ENCODE measurements at regions not wholly inside any gene's neighbourhood (a gene's known extent, or its start where the extent isn't known, plus 50 kb on each side); places are given as distances from the start of the nearest gene placed in this dataset.
A peak's percentile ranks its signal among the peaks of the same experiment; 100 is the strongest.

DNA sequence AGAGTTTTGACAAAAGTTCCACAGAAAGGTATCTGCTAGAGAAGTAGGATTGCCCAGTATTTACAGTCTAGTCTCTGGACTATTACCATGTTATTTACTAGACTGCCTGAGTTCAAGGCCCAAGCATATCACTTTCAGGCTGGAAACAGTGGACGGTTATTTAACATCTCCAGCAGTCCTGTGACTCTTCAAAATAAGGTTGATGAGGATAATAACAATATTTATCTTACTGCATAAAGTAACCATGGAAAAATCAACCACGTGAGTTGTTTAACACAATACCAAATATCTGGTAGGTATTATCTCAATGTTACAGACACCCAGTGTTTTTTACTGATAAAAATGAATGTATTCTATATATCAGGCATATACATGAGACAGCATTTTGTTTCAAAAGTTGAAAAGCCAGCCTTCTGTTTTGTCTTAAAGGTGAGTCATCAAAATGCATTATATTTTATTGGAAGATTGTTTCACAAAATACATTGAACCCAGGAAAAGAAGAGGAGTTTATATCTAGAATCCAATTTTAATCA lies 535.8 kb downstream of the TBL1XR1 start:
- Histone ChIP-seq H3K9me1 (ENCODE audit: control insufficient read depth, insufficient read depth, low read length) (no peaks in the 10 kb centered on the region), H3K27ac (ENCODE audit: extremely low read depth, low read depth, low read length) (peak overlapping the region; percentile 81), H4K20me1 (replicated peaks; ENCODE audit: control insufficient read depth, insufficient read depth, low read length) (no peaks in the 10 kb centered on the region), H3K9ac (ENCODE audit: insufficient read depth in 1 of 2, low read depth in 2 of 2, low read length in 2 of 2) (peak overlapping the region in 1 of 2 experiments; percentile 42; a peak in 2 of 4 replicates), H3K79me2 (ENCODE audit: control insufficient read depth, insufficient read depth, low read length) (no peaks in the 10 kb centered on the region), H2AFZ (ENCODE audit: low read depth, low read length) (peak overlapping the region; percentile 46), H3K4me3 (no peak overlapping the region), H3K9me3 (replicated peaks; ENCODE audit: control insufficient read depth, insufficient read depth, low read depth, low read length) (no peaks in the 10 kb centered on the region), H3K4me1 (replicated peaks in 1 of 2; ENCODE audit: control insufficient read depth in 2 of 2, insufficient read depth in 2 of 2, low read length in 2 of 2) (peaks cover 0 to 9% of the 10 kb centered on the region in 2 experiments; a peak in 2 of 5 replicates), H3K4me2 (ENCODE audit: insufficient read depth, low read length) (peak overlapping the region; percentile 27), H3K27me3 (ENCODE audit: control insufficient read depth in 2 of 2, insufficient read depth in 2 of 2, low read length in 2 of 2) (no peaks in the 10 kb centered on the region), H3K36me3 (ENCODE audit: control insufficient read depth, insufficient read depth, low read length) (no peaks in the 10 kb centered on the region)
- ATAC-seq (peak; percentile 91), DNase-seq (ENCODE audit: extremely low read depth in 1 of 4, low spot score in 3 of 4) (peak; percentile 36 to 84 (median 54)), FAIRE-seq (peak; percentile 61)
- ChIA-PET CTCF (ENCODE audit: low intra/inter-chr PET ratio) (no interaction called here), POLR2A (interaction anchor here (1.0 kb wide), 1 partner anchor 78 kb away, joined by 3 read pairs; no protein-coding TSS in a partner anchor)
- in situ Hi-C loops (cut with MboI) (loop anchor here (5.0 kb wide), 1 partner anchor 149 kb away; no protein-coding TSS in a partner anchor), intact Hi-C loops (cut with micrococcal nuclease) (loop anchor here (1.0 kb wide), 1 partner anchor 28 kb away; no protein-coding TSS in a partner anchor)
- WGBS (ENCODE audit: insufficient coverage, low coverage, missing lambda C conversion rate): 0% methylated on average over 2 of the region's 2 CpGs
- BruUV-seq (replicated peaks): no TSS peak
- TF ChIP-seq TAF9B (IDR thresholded peaks at IDR 0.05; ENCODE audit: partially characterized antibody) (peak; percentile 18), ZNF57 (CRISPR knock-in tag; IDR thresholded peaks at IDR 0.05) (no peak), GATAD2A (IDR thresholded peaks at IDR 0.05) (no peak), ZBTB7A (IDR thresholded peaks at IDR 0.05; ENCODE audit: borderline replicate concordance, control insufficient read depth, low read depth, low read length) (no peak), EP300 (IDR thresholded peaks at IDR 0.05; ENCODE audit: low read length) (peak; percentile 98), ATF7 (IDR thresholded peaks at IDR 0.05) (peak; percentile 50; the same call in 1 of the 2 replicates), TAL1 (IDR thresholded peaks at IDR 0.05) (peak; percentile 98), RFX5 (IDR thresholded peaks at IDR 0.05; ENCODE audit: low read depth, low read length) (no peak), POLR2AphosphoS5 (IDR thresholded peaks at IDR 0.05; ENCODE audit: control insufficient read depth, insufficient read depth, low read depth, low read length) (peak; percentile 62), PHTF2 (CRISPR knock-in tag; IDR thresholded peaks at IDR 0.05) (no peak), ZNF766 (CRISPR knock-in tag; conservative IDR thresholded peaks at IDR 0.05) (peak; percentile 86; the same call in 1 of the 2 replicates), CBX2 (IDR thresholded peaks at IDR 0.05; ENCODE audit: insufficient read depth, low read length, poor library complexity, severe bottlenecking) (no peak)
- TF ChIP-seq, protein P1, sequence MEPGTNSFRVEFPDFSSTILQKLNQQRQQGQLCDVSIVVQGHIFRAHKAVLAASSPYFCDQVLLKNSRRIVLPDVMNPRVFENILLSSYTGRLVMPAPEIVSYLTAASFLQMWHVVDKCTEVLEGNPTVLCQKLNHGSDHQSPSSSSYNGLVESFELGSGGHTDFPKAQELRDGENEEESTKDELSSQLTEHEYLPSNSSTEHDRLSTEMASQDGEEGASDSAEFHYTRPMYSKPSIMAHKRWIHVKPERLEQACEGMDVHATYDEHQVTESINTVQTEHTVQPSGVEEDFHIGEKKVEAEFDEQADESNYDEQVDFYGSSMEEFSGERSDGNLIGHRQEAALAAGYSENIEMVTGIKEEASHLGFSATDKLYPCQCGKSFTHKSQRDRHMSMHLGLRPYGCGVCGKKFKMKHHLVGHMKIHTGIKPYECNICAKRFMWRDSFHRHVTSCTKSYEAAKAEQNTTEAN (CRISPR knock-in tag; IDR thresholded peaks at IDR 0.05): no peak
- TF ChIP-seq, protein P2, sequence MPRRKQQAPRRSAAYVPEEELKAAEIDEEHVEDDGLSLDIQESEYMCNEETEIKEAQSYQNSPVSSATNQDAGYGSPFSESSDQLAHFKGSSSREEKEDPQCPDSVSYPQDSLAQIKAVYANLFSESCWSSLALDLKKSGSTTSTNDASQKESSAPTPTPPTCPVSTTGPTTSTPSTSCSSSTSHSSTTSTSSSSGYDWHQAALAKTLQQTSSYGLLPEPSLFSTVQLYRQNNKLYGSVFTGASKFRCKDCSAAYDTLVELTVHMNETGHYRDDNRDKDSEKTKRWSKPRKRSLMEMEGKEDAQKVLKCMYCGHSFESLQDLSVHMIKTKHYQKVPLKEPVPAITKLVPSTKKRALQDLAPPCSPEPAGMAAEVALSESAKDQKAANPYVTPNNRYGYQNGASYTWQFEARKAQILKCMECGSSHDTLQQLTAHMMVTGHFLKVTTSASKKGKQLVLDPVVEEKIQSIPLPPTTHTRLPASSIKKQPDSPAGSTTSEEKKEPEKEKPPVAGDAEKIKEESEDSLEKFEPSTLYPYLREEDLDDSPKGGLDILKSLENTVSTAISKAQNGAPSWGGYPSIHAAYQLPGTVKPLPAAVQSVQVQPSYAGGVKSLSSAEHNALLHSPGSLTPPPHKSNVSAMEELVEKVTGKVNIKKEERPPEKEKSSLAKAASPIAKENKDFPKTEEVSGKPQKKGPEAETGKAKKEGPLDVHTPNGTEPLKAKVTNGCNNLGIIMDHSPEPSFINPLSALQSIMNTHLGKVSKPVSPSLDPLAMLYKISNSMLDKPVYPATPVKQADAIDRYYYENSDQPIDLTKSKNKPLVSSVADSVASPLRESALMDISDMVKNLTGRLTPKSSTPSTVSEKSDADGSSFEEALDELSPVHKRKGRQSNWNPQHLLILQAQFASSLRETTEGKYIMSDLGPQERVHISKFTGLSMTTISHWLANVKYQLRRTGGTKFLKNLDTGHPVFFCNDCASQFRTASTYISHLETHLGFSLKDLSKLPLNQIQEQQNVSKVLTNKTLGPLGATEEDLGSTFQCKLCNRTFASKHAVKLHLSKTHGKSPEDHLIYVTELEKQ (CRISPR knock-in tag; IDR thresholded peaks at IDR 0.05): no peak
- TF ChIP-seq, protein P3, sequence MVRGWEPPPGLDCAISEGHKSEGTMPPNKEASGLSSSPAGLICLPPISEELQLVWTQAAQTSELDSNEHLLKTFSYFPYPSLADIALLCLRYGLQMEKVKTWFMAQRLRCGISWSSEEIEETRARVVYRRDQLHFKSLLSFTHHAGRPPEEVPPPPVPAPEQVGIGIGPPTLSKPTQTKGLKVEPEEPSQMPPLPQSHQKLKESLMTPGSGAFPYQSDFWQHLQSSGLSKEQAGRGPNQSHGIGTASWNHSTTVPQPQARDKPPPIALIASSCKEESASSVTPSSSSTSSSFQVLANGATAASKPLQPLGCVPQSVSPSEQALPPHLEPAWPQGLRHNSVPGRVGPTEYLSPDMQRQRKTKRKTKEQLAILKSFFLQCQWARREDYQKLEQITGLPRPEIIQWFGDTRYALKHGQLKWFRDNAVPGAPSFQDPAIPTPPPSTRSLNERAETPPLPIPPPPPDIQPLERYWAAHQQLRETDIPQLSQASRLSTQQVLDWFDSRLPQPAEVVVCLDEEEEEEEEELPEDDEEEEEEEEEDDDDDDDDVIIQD (CRISPR knock-in tag; IDR thresholded peaks at IDR 0.05): no peak

Measured in K562 (cell line).